Mesenteric fat pad (tissue), 1 donor: ENCODE measurements at regions not wholly inside any gene's neighbourhood (a gene's known extent, or its start where the extent isn't known, plus 50 kb on each side); places are given as distances from the start of the nearest gene placed in this dataset.
"Not testable (repeated sequence)": the region's sequence is repeated elsewhere in the genome, so short reads cannot be mapped to it uniquely, and the experiment has no call there.

Experiments
- DNase-seq: peaks from one replicate; pipeline ENCODE4 v3.0.0-alpha.2; 2020; ENCODE audit warnings: low spot score
- donor health status: DM: yes; HTN: yes; CAD: no.

DNA sequence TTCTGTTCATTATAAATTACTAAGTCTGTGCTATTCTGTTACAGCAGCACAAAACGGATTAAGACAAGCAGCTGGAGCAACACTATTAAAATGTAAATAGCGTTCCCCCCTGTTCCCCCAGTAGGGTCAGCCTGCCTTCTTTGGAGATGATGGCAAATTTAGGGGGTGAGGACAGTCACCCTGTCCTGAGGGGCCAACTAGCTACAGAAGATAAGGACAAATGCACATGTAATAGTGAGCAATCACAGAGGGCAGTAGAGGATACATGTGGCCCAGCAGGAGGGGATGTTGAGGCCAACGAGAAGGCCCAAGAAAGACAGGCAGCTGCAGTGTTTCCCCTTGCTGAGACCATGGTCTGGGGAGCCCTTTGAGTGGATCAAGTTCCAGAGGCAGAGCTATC, 266.7 kb upstream of the CDYL start:
- no peak for DNase-seq

- no peak for DNase-seq
Observed at GRCh38 chr6:4506792-4507191, 269.4 kb upstream of the CDYL start.

GRCh38 chr6:4506223-4506622, 270.0 kb upstream of the CDYL start:
- DNase-seq, result no peak

DNA sequence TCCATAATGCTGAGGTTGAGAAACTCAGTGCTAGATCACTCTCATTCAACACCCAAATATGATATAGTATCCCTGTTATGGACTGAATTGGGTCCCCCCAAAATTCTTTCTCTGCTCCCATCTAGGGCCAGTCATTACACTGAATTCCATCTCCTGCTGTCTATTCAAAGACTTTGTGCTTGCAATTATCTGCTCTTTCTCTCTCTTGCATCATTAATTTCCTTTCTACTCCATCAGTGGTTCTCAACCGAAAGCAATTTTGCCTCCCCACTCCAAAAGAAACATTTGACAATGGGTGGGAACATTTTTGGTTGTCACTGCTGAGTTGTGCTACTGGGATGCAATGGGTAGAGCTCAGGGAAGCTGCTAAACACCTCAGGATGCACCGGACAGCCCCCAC, 271.5 kb upstream of the CDYL start:
- DNase-seq, result no peak

GRCh38 chr6:4503700-4504099, 272.5 kb upstream of the CDYL start:
- DNase-seq, result no peak

DNA sequence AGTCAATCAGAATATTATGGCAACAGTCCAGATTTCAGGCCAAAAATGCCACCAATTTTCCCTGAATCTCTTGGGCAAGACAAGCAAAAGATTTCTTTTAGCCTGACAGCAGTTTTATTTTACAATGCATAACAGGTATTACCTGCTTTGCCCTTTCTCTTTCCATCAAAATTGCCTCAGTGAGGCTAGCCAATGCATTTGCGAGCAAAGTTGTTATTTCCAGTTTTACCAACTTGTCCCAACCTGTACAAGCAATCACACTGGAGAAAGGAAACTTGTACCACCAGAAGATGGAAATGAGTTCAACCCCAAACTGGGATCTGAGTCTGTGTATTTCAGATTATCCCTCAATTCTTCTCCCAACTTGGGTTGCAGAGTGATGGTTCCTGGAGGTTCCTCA, 279.9 kb upstream of the CDYL start:
- DNase-seq, result no peak

DNA sequence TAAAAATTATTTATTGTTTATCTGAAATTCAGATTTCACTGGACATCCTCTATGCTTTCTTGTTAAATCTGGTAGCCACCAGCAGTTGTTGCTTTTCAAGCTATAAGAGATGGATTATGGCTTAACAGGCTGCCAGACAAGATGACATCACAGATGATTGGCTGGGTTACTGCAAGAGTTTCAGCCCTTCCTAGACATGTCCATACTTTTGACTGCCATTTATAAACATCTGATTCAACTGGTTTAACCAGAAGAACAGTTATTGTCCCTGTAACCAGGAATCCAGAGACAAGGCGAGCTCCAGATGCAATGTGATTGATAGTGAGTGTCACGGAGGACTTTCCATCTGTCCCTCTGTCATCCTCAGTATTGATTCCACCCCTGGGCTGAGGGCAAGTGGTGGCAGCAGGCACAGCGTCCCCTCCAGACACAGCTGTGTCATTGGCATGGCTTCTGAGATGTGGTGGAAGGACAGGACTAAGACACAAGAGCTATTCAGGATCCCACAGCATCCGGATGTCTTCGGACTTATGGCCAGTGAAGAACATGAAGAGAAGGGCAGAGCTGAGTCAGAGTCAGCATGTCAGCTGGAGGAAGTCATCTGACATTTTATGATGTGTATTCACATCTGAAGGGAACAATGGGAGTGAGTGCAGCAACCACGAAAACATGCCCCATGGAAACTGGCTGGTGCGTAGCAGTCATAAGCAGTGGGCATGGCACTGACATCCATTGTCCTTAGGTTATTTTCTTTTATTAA, 284.5 kb upstream of the CDYL start:
- DNase-seq, result no peak

GRCh38 chr6:4489538-4489937, 286.7 kb upstream of the CDYL start:
- no peak for DNase-seq

- DNase-seq, result no peak
Observed at GRCh38 chr6:4488389-4488788, 287.8 kb upstream of the CDYL start.

- no peak for DNase-seq
Observed at GRCh38 chr6:4487538-4487937, 288.7 kb upstream of the CDYL start.

GRCh38 chr6:4486568-4487315, 289.5 kb upstream of the CDYL start:
- DNase-seq, result no peak

- no peak for DNase-seq
Observed at GRCh38 chr6:4485735-4486134, 290.5 kb upstream of the CDYL start.

- DNase-seq, result no peak
Observed at GRCh38 chr6:4482461-4482860, 293.7 kb upstream of the CDYL start.

DNA sequence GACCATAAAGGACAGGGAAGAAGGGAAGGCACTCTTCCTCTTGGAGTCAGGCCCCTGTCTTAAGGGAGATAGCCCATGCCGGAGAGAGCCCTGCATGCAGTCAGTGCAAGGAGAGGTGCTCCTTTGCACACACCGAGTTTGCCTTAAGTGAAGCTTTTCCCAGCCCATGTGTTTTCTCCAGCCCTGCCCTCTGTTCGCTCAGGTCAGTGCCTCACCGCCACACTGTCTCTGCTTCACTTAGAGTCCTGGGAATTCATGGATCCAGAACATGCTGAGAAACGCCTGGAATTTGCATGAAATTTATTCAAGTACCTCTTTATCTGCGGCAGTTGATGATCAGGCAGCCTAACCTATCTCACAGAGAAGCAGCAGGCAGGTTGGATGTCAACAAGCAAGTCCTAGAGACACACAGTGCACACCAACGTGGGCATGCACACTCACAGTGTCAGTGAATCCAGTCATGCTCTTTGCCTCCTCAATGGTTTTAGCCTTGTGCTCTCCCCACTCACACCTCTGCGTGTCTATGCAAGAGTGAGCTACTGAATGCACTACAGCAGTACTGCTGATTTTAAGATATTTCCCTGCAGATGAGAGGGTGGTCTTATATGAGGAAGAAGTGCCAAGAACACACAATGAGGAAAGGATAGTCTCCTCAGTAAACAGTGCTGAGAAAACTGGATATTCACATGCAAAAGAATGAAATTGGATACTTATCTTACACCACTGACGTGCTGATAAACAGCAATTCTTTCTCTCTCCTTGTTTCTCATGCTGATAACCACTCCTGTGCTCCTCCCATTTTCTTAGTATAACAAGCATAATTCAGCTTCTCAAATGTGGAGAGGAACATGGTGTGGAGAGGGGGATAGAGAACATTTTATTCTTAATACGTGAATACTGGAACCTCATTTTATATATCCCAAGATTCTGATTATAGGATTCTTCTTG, 295.1 kb upstream of the CDYL start:
- DNase-seq, result no peak

DNA sequence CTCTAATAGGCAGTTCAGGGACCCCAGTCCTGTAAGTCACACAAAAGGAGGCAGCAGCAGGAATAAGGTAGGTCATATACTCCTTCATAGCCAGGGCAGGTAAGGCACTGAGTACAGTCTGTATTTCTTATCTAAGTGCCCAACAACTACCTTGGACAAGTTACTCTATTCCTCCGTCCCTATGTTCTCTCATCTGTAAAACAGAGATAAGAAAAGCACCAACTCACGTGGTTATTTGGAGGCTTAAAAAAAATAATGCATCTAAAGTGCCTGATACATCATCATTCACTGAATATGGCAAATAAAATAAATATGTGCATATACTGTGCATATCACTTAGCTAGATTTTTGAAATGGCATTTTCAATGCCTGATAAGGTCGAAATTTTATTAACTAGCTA, 298.1 kb upstream of the CDYL start:
- no peak for DNase-seq

GRCh38 chr6:4474810-4475209, 301.4 kb upstream of the CDYL start:
- no peak for DNase-seq

- DNase-seq, result no peak
Observed at GRCh38 chr6:4472969-4473642, 303.1 kb upstream of the CDYL start.

DNA sequence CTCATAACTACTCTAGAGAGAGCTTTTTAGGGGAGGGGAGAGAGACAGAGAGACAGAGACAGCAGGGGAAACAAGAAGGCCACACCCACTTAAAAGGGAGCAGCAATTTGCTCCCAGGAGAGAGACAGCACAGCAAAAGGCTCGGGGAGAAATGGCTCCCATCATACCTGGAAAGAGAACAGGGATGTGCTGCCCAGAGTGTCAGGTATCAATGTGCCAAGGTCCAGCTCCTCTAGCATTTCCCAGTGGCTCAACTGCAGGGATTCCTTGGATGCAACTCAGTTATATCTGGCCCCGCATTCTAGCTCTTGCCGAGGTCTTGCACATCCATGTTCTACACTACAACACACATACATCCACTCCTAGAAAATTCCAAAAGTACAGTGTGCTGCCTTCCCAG, 304.0 kb upstream of the CDYL start:
- no peak for DNase-seq

GRCh38 chr6:4471515-4471914, 304.7 kb upstream of the CDYL start:
- DNase-seq, result not testable (repeated sequence)

GRCh38 chr6:4470698-4471210, 305.4 kb upstream of the CDYL start:
- DNase-seq, result no peak
